Colonic mucosa (tissue), 4 donors: ENCODE measurements at regions not wholly inside any gene's neighbourhood (a gene's known extent, or its start where the extent isn't known, plus 50 kb on each side); places are given as distances from the start of the nearest gene placed in this dataset.

Experiments used
- DNase-seq: peaks from one replicate; pipeline ENCODE4 v3.0.0-alpha.2; 2020
- H3K27ac ChIP-seq: fragments of 200-600 bp; one replicate; pipeline ENCODE4 v1.8.0; 2021
- H3K27me3 ChIP-seq: fragments of 200-600 bp; one replicate; pipeline ENCODE4 v1.8.0; 2021
- H3K36me3 ChIP-seq: fragments of 200-600 bp; one replicate; pipeline ENCODE4 v1.8.0; 2021
- H3K4me1 ChIP-seq: fragments of 200-600 bp; one replicate; pipeline ENCODE4 v1.8.0; 2021; ENCODE audit warnings: mild to moderate bottlenecking
- H3K4me3 ChIP-seq: fragments of 200-600 bp; one replicate; pipeline ENCODE4 v1.8.0; 2021
- H3K9ac ChIP-seq, 2 donors: one replicate each; pipeline ENCODE4 v1.7.0; 2013; ENCODE audit warnings: control low read depth in 2 of 2, low read depth in 2 of 2, low read length in 2 of 2
- H3K9me3 ChIP-seq: fragments of 200-600 bp; one replicate; pipeline ENCODE4 v1.8.0; 2021
- intact Hi-C: fragments of 100-400 bp; cut with DNase I; formaldehyde crosslinking; loops from one replicate; pipeline ENCODE4 v1.14.1; 2022
- TF ChIP-seq, protein P1 (sequence below): fragments of 200-600 bp; IDR thresholded peaks from one replicate; pipeline ENCODE4 v1.8.0; 2022; ENCODE audit warnings: antibody characterized with exemption, mild to moderate bottlenecking
- donor health status: healthy.
- donor health status: DM: no; HTN: no; CAD: no.
- donor health status: DM: no; HTN: no; CAD: no.

DNA sequence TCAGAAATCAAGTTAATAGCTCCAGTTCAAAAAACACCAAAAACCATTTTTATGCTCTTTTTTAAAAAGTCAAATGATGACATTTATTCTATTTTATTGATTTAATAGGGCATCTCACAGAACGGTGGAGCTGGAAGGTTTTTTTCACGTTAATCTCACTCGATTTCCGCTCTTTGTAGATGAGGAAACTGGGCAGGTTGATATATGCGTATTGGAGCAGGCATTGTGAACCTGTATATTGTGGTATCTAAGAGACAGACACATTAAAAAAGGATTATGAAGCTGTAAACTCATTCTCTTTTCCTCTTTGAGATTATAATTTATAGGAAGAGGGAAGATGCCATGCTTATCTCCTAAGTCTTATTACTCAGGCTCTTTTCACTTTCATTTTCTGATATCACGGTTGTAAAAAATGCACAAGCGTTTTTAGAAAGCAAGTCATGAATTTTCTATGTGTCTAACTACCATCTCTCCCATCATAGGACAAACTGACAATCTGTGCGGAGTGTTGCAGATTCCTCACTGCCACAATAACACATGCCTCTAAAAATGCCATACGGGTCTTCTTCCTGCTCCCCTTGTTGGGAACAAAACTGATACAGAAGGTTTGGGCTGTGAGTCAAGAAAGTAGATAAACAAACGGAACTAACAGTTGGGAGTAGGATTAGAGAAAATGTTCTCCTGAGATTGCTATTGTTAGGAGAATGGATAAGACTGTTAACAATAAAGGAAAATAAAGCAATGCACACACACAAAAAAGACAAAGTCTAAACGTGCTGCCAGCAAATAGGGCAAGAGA lies 1997.7 kb downstream of the MAT2B start:
- Histone ChIP-seq H3K9me3 (no peaks in the 10 kb centered on the region), H3K4me1 (no peaks in the 10 kb centered on the region), H3K36me3 (no peaks in the 10 kb centered on the region), H3K4me3 (no peak overlapping the region), H3K9ac (no peak overlapping the region), H3K27me3 (no peaks in the 10 kb centered on the region), H3K27ac (no peak overlapping the region)
- DNase-seq, result no peak
- intact Hi-C loops, result no loop called here
- TF ChIP-seq, protein P1, sequence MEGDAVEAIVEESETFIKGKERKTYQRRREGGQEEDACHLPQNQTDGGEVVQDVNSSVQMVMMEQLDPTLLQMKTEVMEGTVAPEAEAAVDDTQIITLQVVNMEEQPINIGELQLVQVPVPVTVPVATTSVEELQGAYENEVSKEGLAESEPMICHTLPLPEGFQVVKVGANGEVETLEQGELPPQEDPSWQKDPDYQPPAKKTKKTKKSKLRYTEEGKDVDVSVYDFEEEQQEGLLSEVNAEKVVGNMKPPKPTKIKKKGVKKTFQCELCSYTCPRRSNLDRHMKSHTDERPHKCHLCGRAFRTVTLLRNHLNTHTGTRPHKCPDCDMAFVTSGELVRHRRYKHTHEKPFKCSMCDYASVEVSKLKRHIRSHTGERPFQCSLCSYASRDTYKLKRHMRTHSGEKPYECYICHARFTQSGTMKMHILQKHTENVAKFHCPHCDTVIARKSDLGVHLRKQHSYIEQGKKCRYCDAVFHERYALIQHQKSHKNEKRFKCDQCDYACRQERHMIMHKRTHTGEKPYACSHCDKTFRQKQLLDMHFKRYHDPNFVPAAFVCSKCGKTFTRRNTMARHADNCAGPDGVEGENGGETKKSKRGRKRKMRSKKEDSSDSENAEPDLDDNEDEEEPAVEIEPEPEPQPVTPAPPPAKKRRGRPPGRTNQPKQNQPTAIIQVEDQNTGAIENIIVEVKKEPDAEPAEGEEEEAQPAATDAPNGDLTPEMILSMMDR, result no peak

DNA sequence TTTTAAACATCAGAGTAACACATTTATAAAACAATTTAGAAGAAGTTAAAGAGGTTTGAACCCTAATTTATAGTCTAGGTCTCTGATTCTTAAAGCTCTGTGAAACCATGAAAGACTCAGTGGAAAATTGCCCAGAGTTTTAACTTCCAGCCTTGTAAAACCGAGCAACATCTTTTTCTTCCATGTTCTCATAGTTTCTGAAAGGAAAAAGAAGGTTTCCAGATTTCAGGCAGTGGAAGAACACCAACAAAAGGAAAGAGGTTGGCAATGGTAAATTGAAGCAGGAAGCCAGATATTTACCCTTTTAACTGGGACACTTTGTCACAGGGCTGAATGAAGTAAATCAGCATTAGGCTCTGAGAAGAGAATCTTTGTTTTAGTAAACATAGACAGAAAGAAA lies 1999.3 kb downstream of the MAT2B start:
- H3K27me3 ChIP-seq, result no peaks in the 10 kb centered on the region
- no peaks in the 10 kb centered on the region for H3K4me1 ChIP-seq
- intact Hi-C loops, result no loop called here
- H3K36me3 ChIP-seq, result no peaks in the 10 kb centered on the region
- no peaks in the 10 kb centered on the region for H3K9me3 ChIP-seq
- no peak overlapping the region for H3K4me3 ChIP-seq
- TF ChIP-seq, protein P1, result no peak
- no peak overlapping the region for H3K27ac ChIP-seq
- no peak overlapping the region for H3K9ac ChIP-seq
- DNase-seq, result no peak

DNA sequence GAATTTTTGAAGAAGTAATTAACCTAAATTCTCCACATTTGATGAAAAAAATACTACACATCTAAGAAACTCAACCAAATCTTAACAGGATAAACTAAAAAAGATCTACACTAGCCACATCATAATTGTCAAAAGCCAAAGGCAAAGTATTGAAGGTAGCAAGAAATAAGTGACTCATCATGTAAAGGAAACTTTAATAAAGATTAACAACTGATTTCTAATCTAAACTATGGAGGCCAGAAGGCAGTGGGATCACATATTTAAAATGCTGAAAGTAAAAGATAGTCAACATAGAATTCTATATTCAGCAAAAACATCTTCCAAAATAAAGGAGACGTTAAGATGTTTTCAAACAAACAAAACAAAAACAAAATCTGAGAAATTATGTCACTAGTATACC lies 2002.9 kb downstream of the MAT2B start:
- intact Hi-C loops, result no loop called here
- Histone ChIP-seq H3K27ac (no peak overlapping the region), H3K4me1 (no peaks in the 10 kb centered on the region), H3K9ac (no peak overlapping the region), H3K27me3 (no peaks in the 10 kb centered on the region), H3K9me3 (no peaks in the 10 kb centered on the region), H3K4me3 (no peak overlapping the region), H3K36me3 (no peaks in the 10 kb centered on the region)
- DNase-seq, result no peak
- TF ChIP-seq, protein P1, result no peak

DNA sequence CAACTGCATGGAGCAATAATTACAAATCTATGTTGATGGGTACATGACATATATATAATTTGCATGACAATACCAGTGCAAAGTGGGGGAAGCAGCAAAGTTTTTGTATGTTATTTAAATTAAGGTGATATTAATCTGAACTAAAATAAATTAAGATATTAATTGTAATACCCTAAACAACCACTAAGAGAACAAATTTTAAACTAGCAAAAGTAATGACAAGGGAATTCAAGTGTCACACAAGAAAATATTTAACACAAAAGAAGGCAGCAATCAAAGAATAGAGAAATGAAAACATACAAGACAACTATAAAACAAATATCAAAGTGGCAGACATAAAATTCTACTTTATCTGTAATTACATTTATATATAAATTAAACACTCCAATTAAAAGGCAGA lies 2003.4 kb downstream of the MAT2B start:
- no peak overlapping the region for H3K4me3 ChIP-seq
- no peak overlapping the region for H3K9ac ChIP-seq
- H3K9me3 ChIP-seq, result no peaks in the 10 kb centered on the region

DNA sequence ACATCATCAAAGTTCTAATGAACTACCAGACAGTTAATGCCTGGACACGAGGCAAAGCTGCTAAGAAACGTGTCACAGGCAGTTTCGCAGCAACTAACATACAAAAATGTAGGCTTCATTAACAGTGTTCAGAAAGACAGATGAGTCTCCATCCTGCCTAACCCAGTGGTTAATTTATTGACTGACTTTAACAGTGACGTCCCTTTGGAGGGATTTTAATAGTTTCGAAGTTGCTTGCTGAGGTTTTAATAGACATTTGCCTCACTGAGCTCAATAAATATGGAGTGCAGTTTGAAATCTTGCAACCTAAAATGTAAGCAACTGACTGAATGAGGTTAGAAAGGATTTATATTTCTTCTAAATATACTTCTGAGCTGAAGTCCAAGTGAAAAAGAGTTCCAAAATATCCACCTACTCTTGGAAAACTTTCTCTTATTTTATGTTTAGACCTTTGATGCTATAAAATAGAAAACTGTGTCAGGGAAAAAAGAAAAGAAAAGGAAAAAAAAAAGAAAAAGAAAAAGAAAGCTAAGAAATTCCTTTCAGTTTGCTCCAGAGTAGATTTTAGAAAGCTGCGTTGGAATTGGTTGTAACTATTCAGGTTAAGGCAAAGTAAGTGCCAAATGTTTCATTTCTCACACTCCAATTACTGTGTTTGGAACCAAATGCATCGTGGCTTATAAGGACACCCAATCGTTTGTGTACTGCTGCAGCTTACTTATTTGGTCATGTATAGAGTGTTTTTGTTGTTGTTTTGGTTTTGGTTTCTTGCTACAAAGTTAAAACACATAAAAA lies 2016.6 kb downstream of the MAT2B start:
- Histone ChIP-seq H3K4me1 (no peaks in the 10 kb centered on the region), H3K9me3 (no peaks in the 10 kb centered on the region), H3K36me3 (no peaks in the 10 kb centered on the region), H3K4me3 (no peak overlapping the region), H3K27ac (no peak overlapping the region), H3K9ac (no peak overlapping the region), H3K27me3 (no peaks in the 10 kb centered on the region)
- intact Hi-C loops, result no loop called here
- TF ChIP-seq, protein P1, result no peak
- DNase-seq, result no peak

More for the DNA sequence above, 2003.4 kb downstream of the MAT2B start:
- H3K36me3 ChIP-seq, result no peaks in the 10 kb centered on the region
- H3K4me1 ChIP-seq, result no peaks in the 10 kb centered on the region
- DNase-seq, result no peak
- intact Hi-C loops, result no loop called here
- H3K27me3 ChIP-seq, result no peaks in the 10 kb centered on the region
- no peak overlapping the region for H3K27ac ChIP-seq
- TF ChIP-seq, protein P1, result no peak
